ENCODE measurements at regions not wholly inside any gene's neighbourhood (a gene's known extent, or its start where the extent isn't known, plus 50 kb on each side); places are given as distances from the start of the nearest gene placed in this dataset.
"Not testable (repeated sequence)": the region's sequence is repeated elsewhere in the genome, so short reads cannot be mapped to it uniquely, and the experiment has no call there.

DNA sequence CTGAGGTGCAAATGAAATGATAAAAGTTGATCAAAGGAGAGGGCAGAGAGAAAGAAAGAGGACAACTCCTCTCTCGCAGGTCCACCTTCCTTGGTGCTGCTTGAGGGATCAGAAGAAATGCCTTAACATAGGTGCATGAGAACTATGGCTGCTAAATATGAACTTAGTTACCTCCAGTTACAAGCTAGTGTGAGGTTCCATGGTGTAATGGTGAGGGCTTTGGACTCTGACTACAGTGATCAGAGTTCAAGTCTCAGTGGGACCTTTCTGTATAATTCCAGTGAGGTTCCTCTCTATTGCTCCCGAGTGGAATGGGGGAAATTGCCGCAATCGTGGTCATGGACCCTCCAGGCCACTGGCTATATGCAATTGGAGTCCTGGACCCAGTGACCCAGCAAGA, 387.3 kb downstream of the FAM72C start:
- no peak for DNase-seq (ENCODE audit: extremely low spot score)
- TF ChIP-seq, protein P1, sequence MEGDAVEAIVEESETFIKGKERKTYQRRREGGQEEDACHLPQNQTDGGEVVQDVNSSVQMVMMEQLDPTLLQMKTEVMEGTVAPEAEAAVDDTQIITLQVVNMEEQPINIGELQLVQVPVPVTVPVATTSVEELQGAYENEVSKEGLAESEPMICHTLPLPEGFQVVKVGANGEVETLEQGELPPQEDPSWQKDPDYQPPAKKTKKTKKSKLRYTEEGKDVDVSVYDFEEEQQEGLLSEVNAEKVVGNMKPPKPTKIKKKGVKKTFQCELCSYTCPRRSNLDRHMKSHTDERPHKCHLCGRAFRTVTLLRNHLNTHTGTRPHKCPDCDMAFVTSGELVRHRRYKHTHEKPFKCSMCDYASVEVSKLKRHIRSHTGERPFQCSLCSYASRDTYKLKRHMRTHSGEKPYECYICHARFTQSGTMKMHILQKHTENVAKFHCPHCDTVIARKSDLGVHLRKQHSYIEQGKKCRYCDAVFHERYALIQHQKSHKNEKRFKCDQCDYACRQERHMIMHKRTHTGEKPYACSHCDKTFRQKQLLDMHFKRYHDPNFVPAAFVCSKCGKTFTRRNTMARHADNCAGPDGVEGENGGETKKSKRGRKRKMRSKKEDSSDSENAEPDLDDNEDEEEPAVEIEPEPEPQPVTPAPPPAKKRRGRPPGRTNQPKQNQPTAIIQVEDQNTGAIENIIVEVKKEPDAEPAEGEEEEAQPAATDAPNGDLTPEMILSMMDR (IDR thresholded peaks at IDR 0.05; ENCODE audit: control extremely low read depth, extremely low read depth, low read depth, missing control alignments), result no peak
- ChIA-PET POLR2A (no interaction called here), CTCF (interaction anchor here (1.6 kb wide), 1 partner anchor 15 kb away, joined by 4 read pairs; no protein-coding TSS in a partner anchor)

DNA sequence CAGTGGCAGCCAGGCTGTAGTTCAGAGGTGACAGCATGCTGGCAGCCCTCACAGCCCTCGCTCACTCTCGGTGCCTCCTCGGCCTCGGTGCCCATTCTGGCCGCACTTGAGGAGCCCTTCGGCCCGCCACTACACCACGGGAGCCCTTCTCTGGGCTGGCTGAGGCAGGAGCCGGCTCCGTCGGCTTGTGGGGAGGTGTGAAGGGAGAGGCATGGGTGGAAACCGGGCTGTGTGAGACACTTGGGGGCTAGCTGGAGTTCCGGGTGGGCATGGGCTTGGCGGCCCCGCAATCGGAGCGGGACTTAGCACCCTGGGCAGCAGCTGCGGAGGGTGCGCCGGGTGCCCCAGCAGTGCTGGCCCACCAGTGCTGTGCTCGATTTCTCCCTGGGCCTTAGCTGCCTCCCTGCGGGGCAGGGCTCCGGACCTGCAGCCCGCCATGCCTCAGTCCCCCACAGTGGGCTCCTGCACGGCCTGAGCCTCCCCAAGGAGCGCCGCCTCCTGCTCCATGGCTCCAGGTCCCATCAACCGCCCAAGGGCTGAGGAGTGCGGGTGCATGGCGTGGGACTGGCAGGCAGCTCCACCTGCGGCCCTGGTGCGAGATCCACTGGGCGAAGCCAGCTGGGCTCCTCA, 396.8 kb downstream of the FAM72C start:
- TF ChIP-seq, protein P1 (IDR thresholded peaks at IDR 0.05; ENCODE audit: control extremely low read depth, extremely low read depth, low read depth, missing control alignments), result no peak
- DNase-seq (ENCODE audit: extremely low spot score), result no peak
- POLR2A ChIA-PET, result no interaction called here
- CTCF ChIA-PET, result no interaction called here

DNA sequence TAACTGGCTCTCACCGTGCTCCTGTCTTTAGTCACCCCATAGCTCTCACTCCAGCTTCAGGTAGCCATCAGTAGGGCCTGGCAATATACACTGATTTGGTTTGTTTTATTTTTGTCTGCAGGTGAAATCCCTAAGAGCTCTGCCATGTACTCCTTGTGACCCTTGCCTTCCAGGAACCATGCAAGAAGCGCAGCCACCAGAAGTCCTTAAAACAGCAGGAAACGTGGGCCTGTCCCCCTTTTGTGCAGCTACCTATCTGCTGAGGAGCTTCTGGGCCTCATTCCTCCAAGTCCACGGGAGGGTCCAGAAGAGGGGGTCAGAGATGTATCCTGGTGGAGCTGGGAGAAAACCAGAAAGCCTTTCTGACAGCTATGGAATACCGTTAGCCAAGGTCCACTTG, 399.1 kb downstream of the FAM72C start:
- CTCF ChIA-PET; DNase-seq (ENCODE audit: extremely low spot score); POLR2A ChIA-PET: not testable (repeated sequence)

DNA sequence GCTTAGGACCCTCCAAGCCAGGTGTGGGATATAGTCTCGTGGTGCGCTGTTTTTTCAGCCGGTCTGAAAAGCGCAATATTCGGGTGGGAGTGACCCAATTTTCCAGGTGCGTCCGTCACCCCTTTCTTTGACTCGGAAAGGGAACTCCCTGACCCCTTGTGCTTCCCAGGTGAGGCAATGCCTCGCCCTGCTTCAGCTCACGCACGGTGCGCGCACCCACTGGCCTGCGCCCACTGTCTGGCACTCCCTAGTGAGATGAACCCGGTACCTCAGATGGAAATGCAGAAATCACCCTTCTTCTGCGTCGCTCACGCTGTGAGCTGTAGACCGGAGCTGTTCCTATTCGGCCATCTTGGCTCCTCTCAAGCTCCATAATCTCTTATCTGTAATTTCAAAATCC, 408.0 kb downstream of the FAM72C start:
- DNase-seq (ENCODE audit: extremely low spot score); POLR2A ChIA-PET; CTCF ChIA-PET: not testable (repeated sequence)

DNA sequence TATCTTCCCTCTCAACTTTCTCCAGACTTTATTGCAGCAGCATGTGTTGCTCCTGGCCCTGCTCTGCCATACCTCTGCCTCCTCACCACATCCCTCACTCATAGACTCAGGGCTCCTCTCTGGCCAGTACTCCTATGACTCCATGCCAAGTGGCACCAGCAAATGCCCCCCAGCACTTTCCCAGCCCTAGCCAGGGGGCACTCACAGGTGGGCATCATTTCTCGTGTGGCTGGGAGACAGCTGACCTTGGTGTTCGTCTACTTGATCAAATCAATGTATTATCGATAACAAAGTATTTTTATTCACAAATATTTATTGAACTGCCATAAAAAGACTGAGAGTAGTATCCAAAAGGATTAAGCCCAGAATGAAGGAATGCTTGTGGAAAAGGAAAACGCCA, 418.2 kb downstream of the FAM72C start:
- TF ChIP-seq, protein P1 (IDR thresholded peaks at IDR 0.05; ENCODE audit: control extremely low read depth, extremely low read depth, low read depth, missing control alignments), result no peak
- ChIA-PET CTCF (interaction anchor here (1.3 kb wide), 1 partner anchor 10 kb away, joined by 4 read pairs; no protein-coding TSS in a partner anchor), POLR2A (no interaction called here)
- no peak for DNase-seq (ENCODE audit: extremely low spot score)

DNA sequence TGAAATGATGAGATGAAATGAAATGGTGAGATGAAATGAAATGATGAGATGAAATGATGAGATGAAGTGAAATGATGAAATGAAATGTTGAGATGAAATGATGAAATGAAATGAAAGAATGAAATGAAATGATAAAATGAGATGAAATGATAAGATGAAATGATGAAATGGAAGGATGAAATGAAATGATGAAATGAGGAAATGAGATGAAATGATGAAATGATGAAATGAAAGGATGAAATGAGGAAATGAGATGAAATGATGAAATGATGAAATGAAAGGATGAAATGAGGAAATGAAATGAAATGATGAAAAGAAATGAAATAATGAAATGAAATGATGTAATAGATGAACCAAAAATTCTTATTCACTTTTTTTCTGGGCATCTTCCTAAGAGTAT, 467.1 kb downstream of the FAM72C start:
- CTCF ChIA-PET; DNase-seq (ENCODE audit: extremely low spot score); POLR2A ChIA-PET: not testable (repeated sequence)

DNA sequence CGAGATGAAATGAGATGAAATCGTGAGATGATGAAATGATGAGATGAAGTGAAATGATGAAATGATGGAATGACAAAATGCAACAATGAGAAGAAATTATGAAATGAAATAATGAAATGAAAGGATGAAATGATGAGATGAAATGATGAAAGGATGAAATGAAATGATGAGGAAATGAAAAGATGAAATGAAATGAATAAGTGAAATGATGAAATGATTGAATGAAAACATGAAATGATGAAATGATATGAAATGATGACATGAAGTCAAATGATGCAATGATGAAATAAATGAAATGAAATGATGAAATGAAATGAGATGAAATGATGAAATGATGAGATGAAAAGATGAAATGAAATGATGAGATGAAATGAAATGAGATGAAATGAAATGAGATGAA, 467.7 kb downstream of the FAM72C start:
- POLR2A ChIA-PET; DNase-seq (ENCODE audit: extremely low spot score); CTCF ChIA-PET: not testable (repeated sequence)

DNA sequence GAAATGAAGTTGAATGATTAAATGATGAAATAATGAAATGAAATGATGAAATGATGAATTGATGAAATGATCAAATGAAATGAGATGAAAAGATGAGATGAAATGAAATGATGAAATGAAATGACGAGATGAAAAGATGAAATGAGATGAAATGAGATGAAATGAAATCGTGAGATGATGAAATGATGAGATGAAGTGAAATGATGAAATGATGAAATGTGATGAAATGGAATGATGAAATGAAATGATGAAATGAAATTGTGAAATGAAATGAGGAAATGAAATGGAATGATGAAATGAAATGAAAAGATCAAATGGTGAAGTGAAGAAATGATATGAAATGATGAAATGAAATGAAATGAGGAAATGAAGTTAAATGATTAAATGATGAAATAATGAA, 468.7 kb downstream of the FAM72C start:
- POLR2A ChIA-PET; CTCF ChIA-PET; DNase-seq (ENCODE audit: extremely low spot score): not testable (repeated sequence)

DNA sequence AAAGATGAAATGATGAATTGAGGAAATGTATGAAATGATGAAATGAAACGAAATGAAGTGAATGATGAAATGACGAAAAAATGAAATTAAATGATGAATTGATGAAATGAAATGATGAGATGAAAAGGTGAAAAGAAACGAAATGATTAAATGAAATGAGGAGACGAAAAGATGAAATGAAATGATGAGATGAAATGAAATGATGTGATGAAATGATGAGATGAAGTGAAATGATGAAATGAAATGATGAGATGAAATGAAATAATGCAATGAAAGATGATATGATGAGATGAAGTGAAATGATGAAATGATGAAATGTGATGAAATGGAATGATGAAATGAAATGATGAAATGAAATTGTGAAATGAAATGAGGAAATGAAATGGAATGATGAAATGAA, 469.7 kb downstream of the FAM72C start:
- POLR2A ChIA-PET; CTCF ChIA-PET; DNase-seq (ENCODE audit: extremely low spot score): not testable (repeated sequence)

DNA sequence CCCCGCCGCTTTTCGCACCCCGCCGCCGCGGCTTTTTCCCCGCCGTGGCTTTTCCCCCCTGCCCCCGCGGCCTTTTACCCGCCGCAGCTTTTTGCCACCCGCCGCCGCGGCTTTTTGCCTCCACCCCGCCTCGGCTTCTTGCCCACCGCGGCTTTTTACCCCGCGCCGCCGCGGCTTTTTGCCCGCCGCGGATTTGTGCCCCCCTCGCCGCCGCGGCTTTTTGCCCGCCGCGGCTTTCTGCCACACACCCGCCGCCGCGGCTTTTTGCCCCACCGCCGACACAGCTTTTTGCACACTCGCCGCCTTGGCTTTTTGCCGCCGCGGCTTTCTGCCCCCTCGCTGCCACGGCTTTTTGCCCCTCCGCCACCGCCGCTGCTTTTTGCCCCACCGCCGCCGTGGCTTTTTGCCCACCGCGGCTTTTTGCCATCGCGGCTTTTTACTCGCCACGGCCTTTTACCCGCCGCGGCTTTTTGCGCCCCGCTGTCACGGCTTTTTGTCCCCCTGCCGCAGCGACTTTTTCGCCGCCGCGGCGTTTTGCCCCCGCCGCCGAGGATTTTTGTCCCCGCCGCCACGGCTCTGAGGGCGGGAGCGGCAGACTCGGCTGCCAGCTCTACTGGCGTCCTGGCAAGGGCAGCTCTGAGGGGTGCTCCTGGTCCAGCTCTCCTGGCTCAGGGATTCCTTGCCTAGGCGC, 473.6 kb downstream of the FAM72C start:
- CTCF ChIA-PET; POLR2A ChIA-PET; DNase-seq (ENCODE audit: extremely low spot score): not testable (repeated sequence)

DNA sequence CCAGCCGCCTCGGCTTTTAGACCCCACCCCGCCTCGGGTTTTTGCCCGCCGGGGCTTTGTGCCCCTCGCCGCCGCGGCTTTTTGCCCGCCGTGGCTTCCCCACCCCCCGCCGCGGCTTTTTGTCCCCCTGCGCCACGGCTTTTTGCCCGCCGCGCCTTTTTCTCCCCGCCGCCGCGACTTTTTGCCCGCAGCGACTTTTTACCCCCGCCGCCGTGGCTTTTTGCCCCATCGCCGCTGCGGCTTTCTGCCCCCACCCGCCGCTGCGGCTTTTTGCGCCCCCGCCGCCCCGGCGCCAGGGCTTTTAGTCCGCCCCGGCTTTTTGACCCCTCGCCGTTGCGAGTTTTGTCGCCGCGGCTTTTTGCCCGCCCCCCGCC, 474.4 kb downstream of the FAM72C start:
- CTCF ChIA-PET, result no interaction called here
- no peak for DNase-seq (ENCODE audit: extremely low spot score)
- POLR2A ChIA-PET, result no interaction called here
- TF ChIP-seq, protein P1 (IDR thresholded peaks at IDR 0.05; ENCODE audit: control extremely low read depth, extremely low read depth, low read depth, missing control alignments), result no peak

DNA sequence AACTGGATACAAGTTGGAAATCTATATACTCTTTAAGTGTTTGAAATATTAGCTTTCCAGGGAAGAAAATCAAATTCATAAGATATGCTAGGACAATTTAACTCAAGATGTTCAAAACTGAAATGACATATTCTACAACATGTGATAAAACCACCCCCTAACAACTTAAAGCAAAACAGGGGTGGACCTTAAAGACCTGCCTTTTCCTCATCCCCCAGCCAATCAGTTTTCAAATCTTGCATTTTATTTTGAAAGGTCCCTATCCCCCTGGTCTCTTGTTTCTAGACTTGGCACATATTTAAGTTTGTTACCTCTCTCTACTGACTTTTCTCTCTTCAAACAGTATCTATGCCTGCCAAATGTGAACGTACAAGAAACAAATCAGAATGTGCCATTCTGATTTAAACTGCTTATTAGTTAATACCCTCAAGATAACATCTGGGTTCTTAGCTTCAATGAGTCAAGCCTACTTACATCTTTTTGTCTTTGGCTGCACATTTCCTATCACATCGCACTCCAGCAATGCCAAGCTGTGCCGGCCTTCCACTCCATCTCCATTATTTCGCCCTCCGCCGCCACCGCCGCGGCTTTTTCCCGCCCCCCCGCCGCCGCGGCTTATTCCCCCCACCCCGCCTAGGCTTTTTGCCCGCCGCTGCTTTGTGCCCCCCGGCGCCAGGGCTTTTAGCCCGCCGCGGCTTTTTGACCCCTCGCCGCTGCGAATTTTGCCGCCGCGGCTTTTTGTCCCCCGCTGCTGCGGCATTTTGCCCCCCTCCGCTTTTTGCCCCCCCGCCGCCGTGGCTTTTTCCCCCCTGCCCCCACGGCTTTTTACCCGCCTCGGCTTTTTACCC, 475.0 kb downstream of the FAM72C start:
- CTCF ChIA-PET; POLR2A ChIA-PET; DNase-seq (ENCODE audit: extremely low spot score): not testable (repeated sequence)

Data from GM10248 (cell line).